AG04449 (cell line): ENCODE measurements at regions not wholly inside any gene's neighbourhood (a gene's known extent, or its start where the extent isn't known, plus 50 kb on each side); places are given as distances from the start of the nearest gene placed in this dataset.

ENCODE experiments used
- CTCF ChIA-PET: fragments of 350-600 bp; formaldehyde crosslinking; extraction: SDS; loops from one replicate; lab custom pipeline; 2021; ENCODE audit warnings: antibody characterized with exemption; lab: Yijun Ruan, JAX
- POLR2A ChIA-PET: fragments of 400-600, 350-600 bp; formaldehyde crosslinking; extraction: SDS; loops from one replicate; lab custom pipeline; 2020; ENCODE audit warnings: antibody characterized with exemption, inconsistent platforms; lab: Yijun Ruan, JAX
- DNase-seq: peaks from one replicate; pipeline ENCODE4 v3.0.0-alpha.2; 2010; ENCODE audit warnings: low read depth, low spot score
- H3K4me3 ChIP-seq: 2 replicates; pipeline ENCODE4 v1.5.1; 2011; ENCODE audit warnings: low read depth, mild to moderate bottlenecking, control low read depth, low read length
- TF ChIP-seq, protein P1 (sequence below): IDR thresholded peaks from one replicate; pipeline ENCODE4 v1.5.1; 2011; ENCODE audit warnings: mild to moderate bottlenecking, moderate library complexity, low read length, control low read depth, inconsistent platforms; ENCODE audit not compliant: insufficient read depth; ENCODE audit errors: missing control alignments

DNA sequence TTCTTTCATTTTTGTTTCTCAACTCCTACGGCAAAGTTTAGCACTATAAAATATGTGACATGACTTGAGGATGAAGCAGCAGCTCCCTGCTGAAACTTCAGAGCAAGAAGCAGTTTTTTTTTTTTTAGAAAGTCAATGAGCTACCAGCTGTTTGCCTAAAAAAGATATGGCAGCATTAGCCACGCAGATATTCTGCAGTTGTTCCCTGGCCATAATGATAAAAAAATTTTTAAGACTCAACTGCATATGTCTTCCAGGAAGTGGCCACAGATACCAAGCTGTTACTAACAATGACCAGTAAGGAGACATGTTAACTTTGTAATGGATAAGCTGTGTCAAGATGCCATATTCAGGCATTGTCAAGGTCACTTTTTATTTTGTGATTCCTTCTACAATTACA, 319.6 kb upstream of the CDH11 start:
- DNase-seq, result no peak
- ChIA-PET POLR2A (no interaction called here), CTCF (no interaction called here)
- no peak overlapping the region for H3K4me3 ChIP-seq
- TF ChIP-seq, protein P1, sequence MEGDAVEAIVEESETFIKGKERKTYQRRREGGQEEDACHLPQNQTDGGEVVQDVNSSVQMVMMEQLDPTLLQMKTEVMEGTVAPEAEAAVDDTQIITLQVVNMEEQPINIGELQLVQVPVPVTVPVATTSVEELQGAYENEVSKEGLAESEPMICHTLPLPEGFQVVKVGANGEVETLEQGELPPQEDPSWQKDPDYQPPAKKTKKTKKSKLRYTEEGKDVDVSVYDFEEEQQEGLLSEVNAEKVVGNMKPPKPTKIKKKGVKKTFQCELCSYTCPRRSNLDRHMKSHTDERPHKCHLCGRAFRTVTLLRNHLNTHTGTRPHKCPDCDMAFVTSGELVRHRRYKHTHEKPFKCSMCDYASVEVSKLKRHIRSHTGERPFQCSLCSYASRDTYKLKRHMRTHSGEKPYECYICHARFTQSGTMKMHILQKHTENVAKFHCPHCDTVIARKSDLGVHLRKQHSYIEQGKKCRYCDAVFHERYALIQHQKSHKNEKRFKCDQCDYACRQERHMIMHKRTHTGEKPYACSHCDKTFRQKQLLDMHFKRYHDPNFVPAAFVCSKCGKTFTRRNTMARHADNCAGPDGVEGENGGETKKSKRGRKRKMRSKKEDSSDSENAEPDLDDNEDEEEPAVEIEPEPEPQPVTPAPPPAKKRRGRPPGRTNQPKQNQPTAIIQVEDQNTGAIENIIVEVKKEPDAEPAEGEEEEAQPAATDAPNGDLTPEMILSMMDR, result no peak

DNA sequence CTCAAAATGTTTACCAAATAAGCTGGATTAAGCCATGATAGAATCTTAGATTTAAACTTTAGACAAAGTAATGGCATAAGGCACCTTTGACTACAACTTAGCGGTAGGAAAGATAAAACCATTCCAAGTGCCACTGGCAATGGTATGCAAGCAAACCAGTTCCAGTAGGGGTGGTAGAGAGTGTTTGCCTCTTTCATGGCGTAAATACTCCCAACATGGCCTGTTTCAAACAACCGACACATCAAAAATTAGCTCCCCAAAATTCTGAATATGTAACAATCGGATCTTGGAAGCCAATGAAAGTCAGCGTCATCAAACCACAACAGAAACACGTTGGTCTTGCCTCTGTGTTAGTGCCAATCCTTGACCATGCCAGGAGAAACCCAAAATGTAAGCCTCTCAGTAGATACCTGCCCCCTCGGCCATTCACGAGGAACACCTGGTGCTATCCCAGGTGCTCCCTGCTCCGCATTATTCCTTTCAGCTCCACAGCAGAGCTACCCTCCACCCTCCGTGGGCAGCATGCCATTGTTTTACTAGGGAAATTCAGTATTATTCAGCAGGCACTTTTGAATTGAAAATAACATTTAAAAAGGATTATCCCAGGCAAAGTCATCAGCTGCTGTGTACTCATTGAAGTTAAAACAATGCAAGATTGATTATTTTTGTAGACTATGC, 307.8 kb upstream of the CDH11 start:
- no peak for DNase-seq
- POLR2A ChIA-PET, result no interaction called here
- no peak overlapping the region for H3K4me3 ChIP-seq
- TF ChIP-seq, protein P1, result no peak
- CTCF ChIA-PET, result no interaction called here

DNA sequence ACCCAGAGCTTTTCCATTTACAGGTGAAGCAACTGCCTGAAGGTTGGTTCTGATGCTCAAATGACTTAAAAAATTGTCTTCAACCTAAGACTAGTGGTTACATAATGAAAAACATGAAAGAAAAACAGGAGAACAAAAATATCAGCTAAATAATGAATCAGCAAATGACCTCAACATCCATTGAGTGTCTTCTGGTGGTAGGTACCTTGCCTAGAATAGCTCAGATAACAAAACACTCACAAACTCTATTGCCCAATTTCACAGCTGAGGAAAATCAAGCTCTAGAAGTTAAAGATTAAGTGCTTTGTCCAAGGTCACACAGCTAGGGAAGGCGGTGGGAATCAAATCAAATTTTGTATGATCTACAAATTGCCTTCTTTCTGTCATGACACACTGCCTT, 304.6 kb upstream of the CDH11 start:
- POLR2A ChIA-PET, result no interaction called here
- no peak overlapping the region for H3K4me3 ChIP-seq
- CTCF ChIA-PET, result no interaction called here
- DNase-seq, result no peak
- TF ChIP-seq, protein P1, result no peak

DNA sequence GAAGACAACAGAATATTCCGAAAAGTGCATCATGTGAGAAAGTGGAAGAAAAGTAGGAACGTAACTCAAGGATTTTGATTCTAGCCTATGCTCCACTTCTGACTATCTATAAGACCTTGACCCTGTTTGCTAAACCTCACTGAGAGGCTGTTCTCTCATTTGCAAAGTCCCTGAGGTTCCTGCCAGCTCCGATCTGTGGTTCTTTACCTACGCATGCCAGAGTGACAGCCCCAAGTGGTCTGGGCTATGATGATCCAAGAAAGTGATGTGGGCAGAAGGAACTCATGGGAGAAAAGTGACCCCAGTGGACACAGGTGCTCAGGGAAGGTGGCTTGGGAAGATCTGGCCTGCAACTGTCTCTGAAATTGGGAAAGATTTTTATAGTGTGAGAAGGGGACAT, 301.1 kb upstream of the CDH11 start:
- DNase-seq, result no peak
- TF ChIP-seq, protein P1, result no peak
- H3K4me3 ChIP-seq, result no peak overlapping the region
- POLR2A ChIA-PET, result no interaction called here
- CTCF ChIA-PET, result no interaction called here

DNA sequence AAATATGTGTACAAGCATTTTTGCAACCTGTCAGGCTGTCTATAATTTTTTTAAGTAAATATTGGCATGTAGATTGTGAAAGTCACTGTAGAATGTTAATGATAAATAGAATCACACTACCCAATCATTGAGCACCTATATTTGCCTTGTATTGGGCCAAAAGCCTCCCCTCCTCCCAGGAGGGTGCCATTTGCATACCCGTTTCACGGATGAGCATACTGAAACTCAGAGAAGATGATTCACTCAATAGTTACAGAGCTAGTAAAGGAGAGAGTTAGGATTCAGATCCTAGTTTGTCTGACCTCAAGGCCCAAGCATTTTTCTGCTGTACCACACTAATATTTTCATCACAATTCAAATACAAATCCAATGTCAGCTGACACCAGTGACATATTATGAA, 299.7 kb upstream of the CDH11 start:
- CTCF ChIA-PET, result interaction anchor here (1.4 kb wide), 1 partner anchor 12 kb away, joined by 3 read pairs; no protein-coding TSS in a partner anchor
- H3K4me3 ChIP-seq, result no peak overlapping the region
- DNase-seq, result no peak
- TF ChIP-seq, protein P1, result no peak
- POLR2A ChIA-PET, result no interaction called here

DNA sequence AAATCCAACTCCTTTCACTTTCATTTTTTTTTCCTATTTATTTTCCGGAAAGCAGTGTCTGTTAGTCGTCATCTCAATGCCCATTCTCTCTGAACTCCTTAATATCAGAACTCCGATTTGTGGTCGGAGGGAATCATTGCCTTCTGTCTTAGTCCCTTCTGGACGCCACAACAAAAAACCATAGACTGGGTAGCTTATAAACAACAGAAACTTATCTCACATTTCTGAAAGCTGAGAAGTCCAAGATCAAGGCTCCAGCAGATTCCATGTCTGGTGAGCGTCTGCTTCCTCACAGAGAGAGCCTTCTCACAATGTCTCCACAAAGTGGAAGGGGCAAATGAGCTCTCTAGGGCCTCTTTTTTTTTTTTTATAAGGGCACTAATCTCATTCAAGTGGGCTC, 296.6 kb upstream of the CDH11 start:
- CTCF ChIA-PET, result no interaction called here
- TF ChIP-seq, protein P1, result no peak
- no peak for DNase-seq
- POLR2A ChIA-PET, result no interaction called here
- no peak overlapping the region for H3K4me3 ChIP-seq
